IMR-90 (cell line): ENCODE measurements at regions not wholly inside any gene's neighbourhood (a gene's known extent, or its start where the extent isn't known, plus 50 kb on each side); places are given as distances from the start of the nearest gene placed in this dataset.

Experiments
- ATAC-seq: fragments of 200-7000 bp; cut with Tn5 transposase; 2 replicates; pipeline ENCODE4 v1.9.1; 2020; ENCODE audit warnings: low read depth, mild to moderate bottlenecking, moderate library complexity
- BruUV-seq: library from RNA; stranded (reverse); fragments of 400-500 nt; replicated peaks from 2 replicates; lab custom pipeline; 2021; lab: Mats Ljungman, UMichigan
- CTCF ChIA-PET: fragments of 300-600 bp; formaldehyde crosslinking; extraction: SDS; loops from one replicate; lab custom pipeline; 2021; ENCODE audit warnings: antibody characterized with exemption; lab: Yijun Ruan, JAX
- POLR2A ChIA-PET: fragments of 300-600 bp; sonication (Branson Sonifier 250); formaldehyde crosslinking; loops from one replicate; lab custom pipeline; 2022; ENCODE audit warnings: antibody characterized with exemption; ENCODE audit not compliant: unreplicated experiment; lab: Charles Lee
- DNase-seq: peaks from one replicate; pipeline ENCODE4 v3.0.0; 2013
- H2AFZ ChIP-seq: replicated peaks from 2 replicates; pipeline ENCODE3; 2013; ENCODE audit warnings: low read length, mild to moderate bottlenecking; ENCODE audit not compliant: poor library complexity
- H2AK5ac ChIP-seq: 2 replicates; pipeline ENCODE4 v1.6.1; 2013; ENCODE audit warnings: low read depth, low read length, inconsistent platforms
- H2AK9ac ChIP-seq: replicated peaks from 2 replicates; pipeline ENCODE3; 2013; ENCODE audit warnings: mild to moderate bottlenecking, low read depth, low read length, moderate library complexity; ENCODE audit not compliant: poor library complexity
- H2BK120ac ChIP-seq: 2 replicates; pipeline ENCODE4 v1.6.1; 2013; ENCODE audit warnings: low read depth, low read length, inconsistent platforms
- H2BK15ac ChIP-seq: 3 replicates; pipeline ENCODE4 v1.6.1; 2013; ENCODE audit warnings: low read depth, low read length, inconsistent platforms
- H2BK20ac ChIP-seq: 2 replicates; pipeline ENCODE4 v1.6.1; 2013; ENCODE audit warnings: low read depth, mild to moderate bottlenecking, inconsistent platforms, low read length, moderate library complexity
- H2BK5ac ChIP-seq: 2 replicates; pipeline ENCODE4 v1.6.1; 2013; ENCODE audit warnings: mild to moderate bottlenecking, low read depth, low read length, inconsistent platforms; ENCODE audit not compliant: poor library complexity, severe bottlenecking
- H3K14ac ChIP-seq: replicated peaks from 2 replicates; pipeline ENCODE4 v1.6.1; 2013; ENCODE audit warnings: low read depth, low read length, inconsistent platforms
- H3K18ac ChIP-seq: 2 replicates; pipeline ENCODE4 v1.6.1; 2013; ENCODE audit warnings: low read depth, low read length, control low read depth
- H3K23ac ChIP-seq: 2 replicates; pipeline ENCODE4 v1.6.1; 2013; ENCODE audit warnings: low read depth, low read length, inconsistent platforms
- H3K27ac ChIP-seq: 2 replicates; pipeline ENCODE4 v1.5.1; 2013; ENCODE audit warnings: mild to moderate bottlenecking, control low read depth, low read length; ENCODE audit not compliant: insufficient read depth
- H3K27me3 ChIP-seq: 2 replicates; pipeline ENCODE4 v1.6.1; 2013; ENCODE audit warnings: low read length; ENCODE audit not compliant: control insufficient read depth, insufficient read depth
- H3K36me3 ChIP-seq: 2 replicates; pipeline ENCODE4 v1.6.1; 2013; ENCODE audit warnings: low read length, mixed read lengths; ENCODE audit not compliant: control insufficient read depth, insufficient read depth
- H3K4ac ChIP-seq: 2 replicates; pipeline ENCODE4 v1.6.1; 2013; ENCODE audit warnings: low read depth, low read length, inconsistent platforms
- H3K4me1 ChIP-seq: 2 replicates; pipeline ENCODE4 v1.6.1; 2013; ENCODE audit warnings: low read length, mixed read lengths; ENCODE audit not compliant: control insufficient read depth, insufficient read depth
- H3K4me2 ChIP-seq: 2 replicates; pipeline ENCODE4 v1.6.1; 2013; ENCODE audit warnings: low read depth, mild to moderate bottlenecking, control low read depth, low read length, moderate library complexity
- H3K4me3 ChIP-seq: 2 replicates; pipeline ENCODE4 v1.5.1; 2013; ENCODE audit warnings: low read depth, mild to moderate bottlenecking, control low read depth, low read length, moderate library complexity; ENCODE audit not compliant: insufficient read depth
- H3K56ac ChIP-seq: 2 replicates; pipeline ENCODE4 v1.6.1; 2013; ENCODE audit warnings: low read length, inconsistent platforms; ENCODE audit not compliant: insufficient read depth; ENCODE audit errors: extremely low read depth
- H3K79me1 ChIP-seq, 2 experiments: 2 replicates each; pipeline ENCODE4 v1.6.1; 2013; ENCODE audit warnings: low read length in 2 of 2, inconsistent platforms in 1 of 2, low read depth in 1 of 2
- H3K9ac ChIP-seq: 2 replicates; pipeline ENCODE4 v1.6.1; 2013; ENCODE audit warnings: low read depth, low read length, control low read depth
- H3K9me1 ChIP-seq: 2 replicates; pipeline ENCODE4 v1.6.1; 2013; ENCODE audit warnings: low read length, inconsistent platforms; ENCODE audit not compliant: insufficient read depth
- H3K9me3 ChIP-seq: 2 replicates; pipeline ENCODE4 v1.6.1; 2013; ENCODE audit warnings: low read length; ENCODE audit not compliant: control insufficient read depth, insufficient read depth
- H4K20me1 ChIP-seq: 2 replicates; pipeline ENCODE4 v1.6.1; 2013; ENCODE audit warnings: low read length, inconsistent platforms; ENCODE audit not compliant: insufficient read depth
- H4K5ac ChIP-seq: 2 replicates; pipeline ENCODE4 v1.6.1; 2013; ENCODE audit warnings: mild to moderate bottlenecking, low read depth, low read length, control low read depth
- H4K8ac ChIP-seq, 2 experiments: 2 replicates each; pipeline ENCODE4 v1.6.1; 2013; ENCODE audit warnings: low read depth in 2 of 2, low read length in 2 of 2, control low read depth in 1 of 2, inconsistent platforms in 1 of 2
- H4K91ac ChIP-seq: 2 replicates; pipeline ENCODE4 v1.6.1; 2013; ENCODE audit warnings: low read depth, low read length, inconsistent platforms; ENCODE audit not compliant: insufficient read depth
- BHLHE40 ChIP-seq: fragments of 150-350 bp; IDR thresholded peaks from 2 replicates; pipeline ENCODE4 v1.6.1; 2016; ENCODE audit warnings: mild to moderate bottlenecking, low read depth, low read length
- CHD1 ChIP-seq: IDR thresholded peaks from 2 replicates; pipeline ENCODE4 v1.6.1; 2012; ENCODE audit warnings: low read depth, low read length, improper control_type of control experiment
- FOS ChIP-seq: fragments of 150-350 bp; IDR thresholded peaks from 2 replicates; pipeline ENCODE4 v1.6.1; 2016; ENCODE audit warnings: low read depth, low read length
- MAFK ChIP-seq: IDR thresholded peaks from 2 replicates; pipeline ENCODE4 v1.6.1; 2012; ENCODE audit warnings: low read depth, low read length, improper control_type of control experiment
- NFE2L2 ChIP-seq: fragments of 150-350 bp; IDR thresholded peaks from 2 replicates; pipeline ENCODE4 v1.6.1; 2016; ENCODE audit warnings: low read depth, mild to moderate bottlenecking, low read length
- POLR2A ChIP-seq: IDR thresholded peaks from 2 replicates; pipeline ENCODE4 v1.6.1; 2012; ENCODE audit warnings: mild to moderate bottlenecking, low read depth, low read length
- RAD21 ChIP-seq: IDR thresholded peaks from 2 replicates; pipeline ENCODE4 v1.6.1; 2012; ENCODE audit warnings: low read length, improper control_type of control experiment
- USF2 ChIP-seq: fragments of 150-350 bp; IDR thresholded peaks from 2 replicates; pipeline ENCODE4 v1.6.1; 2017; ENCODE audit warnings: mild to moderate bottlenecking, antibody characterized with exemption, low read length, low read depth
- WGBS, 2 experiments: methylation state at CpG; one replicate each; pipeline versions ENCODE4 v1.1.5 to v1.1.7; 2013; ENCODE audit warnings: missing lambda C conversion rate in 2 of 2; ENCODE audit not compliant: insufficient read length in 1 of 2; ENCODE audit errors: extremely low coverage in 2 of 2; 5-methylcytosine and 5-hydroxymethylcytosine counted together
- dilution Hi-C: fragments of 300-500 bp; cut with HindIII; formaldehyde crosslinking; loops from one replicate; pipeline ENCODE4 v1.14.3; 2018; ENCODE audit warnings: low sequenced_read_pairs; ENCODE audit not compliant: unreplicated experiment
- in situ Hi-C: fragments of 300-500 bp; cut with MboI; formaldehyde crosslinking; loops from 3 replicates; pipeline ENCODE4 v1.14.3; 2019; ENCODE audit warnings: low sequenced_read_pairs, inconsistent platforms, mixed read lengths
- intact Hi-C: fragments of 100-400 bp; cut with micrococcal nuclease; formaldehyde crosslinking; loops from 2 replicates; pipeline ENCODE4 v1.10.0; 2022
- TF ChIP-seq, protein P1 (sequence below): fragments of 150-350 bp; IDR thresholded peaks from 2 replicates; pipeline ENCODE4 v1.6.1; 2016; ENCODE audit warnings: low read depth, mild to moderate bottlenecking, low read length, moderate library complexity, borderline replicate concordance
- TF ChIP-seq, protein P2 (sequence below): conservative IDR thresholded peaks from 2 replicates; pipeline ENCODE4 v1.5.1; 2012; ENCODE audit warnings: mild to moderate bottlenecking, low read depth, low read length, improper control_type of control experiment

DNA sequence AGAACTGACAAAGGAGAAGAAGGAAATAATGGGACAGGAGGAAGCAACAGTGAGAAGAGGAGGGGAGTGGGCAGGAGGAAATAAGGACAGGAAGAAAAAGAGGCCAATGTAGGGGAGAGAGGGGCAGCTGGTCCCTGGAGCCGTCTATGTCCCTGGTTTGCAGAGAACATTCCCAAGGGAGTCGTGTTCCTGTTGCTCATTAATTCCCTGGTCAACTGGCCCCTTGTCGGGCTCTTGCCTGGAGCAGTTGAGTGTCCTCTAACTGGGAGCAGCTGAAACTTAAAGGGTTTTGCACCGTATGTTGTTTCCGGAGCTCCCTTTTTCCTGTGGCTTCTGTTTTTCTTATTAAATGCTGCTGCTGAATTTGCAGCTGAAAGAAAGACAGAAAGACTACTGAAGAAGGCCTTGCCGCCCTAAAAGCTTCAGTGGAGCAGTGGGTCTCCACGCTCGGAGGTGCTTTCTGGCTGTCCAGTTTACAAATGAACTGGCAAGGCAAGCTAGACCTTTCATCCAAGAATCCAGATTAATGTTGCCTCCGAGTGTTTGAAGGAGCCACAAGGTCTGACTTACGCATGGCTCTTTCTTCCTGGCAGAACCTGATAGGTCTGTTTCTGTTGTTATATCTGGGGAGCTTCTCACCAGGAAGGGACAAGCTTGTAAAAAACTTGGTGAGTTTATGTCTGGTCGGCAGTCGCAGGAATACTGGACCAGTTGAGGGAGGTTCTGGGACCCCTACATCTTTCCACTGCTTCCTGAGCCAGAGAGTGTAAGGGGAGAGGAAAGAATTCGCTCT lies 146.2 kb upstream of the RFLNA start:
- Histone ChIP-seq H4K91ac (no peak overlapping the region), H2BK120ac (no peak overlapping the region), H3K18ac (no peak overlapping the region), H3K23ac (no peak overlapping the region), H2BK15ac (no peak overlapping the region), H2AK9ac (no peak overlapping the region), H4K20me1 (no peaks in the 10 kb centered on the region), H3K4me2 (no peak overlapping the region), H3K36me3 (no peaks in the 10 kb centered on the region), H3K4ac (no peak overlapping the region), H2AFZ (no peak overlapping the region), H3K4me3 (no peak overlapping the region), H2BK5ac (no peak overlapping the region), H3K27me3 (peaks cover 33% of the 10 kb centered on the region), H3K9me3 (no peaks in the 10 kb centered on the region), H3K56ac (no peak overlapping the region), H4K8ac (no peak overlapping the region), H2BK20ac (no peak overlapping the region), H3K27ac (no peak overlapping the region), H4K5ac (no peak overlapping the region), H3K9ac (no peak overlapping the region), H3K79me1 (no peaks in the 10 kb centered on the region), H3K9me1 (no peaks in the 10 kb centered on the region), H2AK5ac (no peak overlapping the region), H3K14ac (no peak overlapping the region), H3K4me1 (no peaks in the 10 kb centered on the region)
- dilution Hi-C loops (no loop called here), in situ Hi-C loops (no loop called here), intact Hi-C loops (no loop called here)
- DNase-seq (no peak), ATAC-seq (no peak)
- CTCF ChIA-PET: interaction anchor here (0.5 kb wide), 1 partner anchor 49 kb away, joined by 3 read pairs; no protein-coding TSS in a partner anchor
- 45% methylated on average over 5 of the region's 13 CpGs; no CpG with 5 or more reads in 1 of the 2 experiments for WGBS, 2 experiments
- POLR2A ChIA-PET: no interaction called here
- BruUV-seq: no TSS peak
- TF ChIP-seq POLR2A: no peak
- no peak for TF ChIP-seq RAD21
- TF ChIP-seq CHD1: no peak
- no peak for TF ChIP-seq MAFK
- TF ChIP-seq, protein P1, sequence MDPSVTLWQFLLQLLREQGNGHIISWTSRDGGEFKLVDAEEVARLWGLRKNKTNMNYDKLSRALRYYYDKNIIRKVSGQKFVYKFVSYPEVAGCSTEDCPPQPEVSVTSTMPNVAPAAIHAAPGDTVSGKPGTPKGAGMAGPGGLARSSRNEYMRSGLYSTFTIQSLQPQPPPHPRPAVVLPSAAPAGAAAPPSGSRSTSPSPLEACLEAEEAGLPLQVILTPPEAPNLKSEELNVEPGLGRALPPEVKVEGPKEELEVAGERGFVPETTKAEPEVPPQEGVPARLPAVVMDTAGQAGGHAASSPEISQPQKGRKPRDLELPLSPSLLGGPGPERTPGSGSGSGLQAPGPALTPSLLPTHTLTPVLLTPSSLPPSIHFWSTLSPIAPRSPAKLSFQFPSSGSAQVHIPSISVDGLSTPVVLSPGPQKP: no peak
- no peak for TF ChIP-seq USF2
- no peak for TF ChIP-seq BHLHE40
- TF ChIP-seq FOS: no peak
- TF ChIP-seq NFE2L2: no peak
- TF ChIP-seq, protein P2, sequence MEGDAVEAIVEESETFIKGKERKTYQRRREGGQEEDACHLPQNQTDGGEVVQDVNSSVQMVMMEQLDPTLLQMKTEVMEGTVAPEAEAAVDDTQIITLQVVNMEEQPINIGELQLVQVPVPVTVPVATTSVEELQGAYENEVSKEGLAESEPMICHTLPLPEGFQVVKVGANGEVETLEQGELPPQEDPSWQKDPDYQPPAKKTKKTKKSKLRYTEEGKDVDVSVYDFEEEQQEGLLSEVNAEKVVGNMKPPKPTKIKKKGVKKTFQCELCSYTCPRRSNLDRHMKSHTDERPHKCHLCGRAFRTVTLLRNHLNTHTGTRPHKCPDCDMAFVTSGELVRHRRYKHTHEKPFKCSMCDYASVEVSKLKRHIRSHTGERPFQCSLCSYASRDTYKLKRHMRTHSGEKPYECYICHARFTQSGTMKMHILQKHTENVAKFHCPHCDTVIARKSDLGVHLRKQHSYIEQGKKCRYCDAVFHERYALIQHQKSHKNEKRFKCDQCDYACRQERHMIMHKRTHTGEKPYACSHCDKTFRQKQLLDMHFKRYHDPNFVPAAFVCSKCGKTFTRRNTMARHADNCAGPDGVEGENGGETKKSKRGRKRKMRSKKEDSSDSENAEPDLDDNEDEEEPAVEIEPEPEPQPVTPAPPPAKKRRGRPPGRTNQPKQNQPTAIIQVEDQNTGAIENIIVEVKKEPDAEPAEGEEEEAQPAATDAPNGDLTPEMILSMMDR: no peak
